ENCODE measurements at regions not wholly inside any gene's neighbourhood (a gene's known extent, or its start where the extent isn't known, plus 50 kb on each side); places are given as distances from the start of the nearest gene placed in this dataset.

DNA sequence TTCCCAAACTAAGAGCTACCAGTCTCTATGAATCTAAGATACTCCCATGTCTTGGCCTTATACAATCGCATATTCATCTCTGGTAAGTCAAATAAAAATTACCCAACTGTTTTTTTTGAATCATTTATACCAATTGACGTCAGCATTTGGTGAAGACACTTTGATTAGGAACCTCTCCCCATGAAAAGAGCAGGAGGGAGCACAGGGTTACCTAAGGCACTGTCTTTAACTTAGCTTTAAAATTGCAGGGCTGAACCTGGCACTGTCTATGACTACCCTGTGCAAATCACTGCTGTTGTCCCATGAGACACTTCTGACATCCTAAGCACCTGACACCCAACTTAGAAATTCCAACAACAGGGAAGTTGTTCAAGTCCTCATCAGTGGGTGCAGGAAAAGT, 586.4 kb downstream of the MAT2B start:
- TF ChIP-seq EZH2 (IDR thresholded peaks at IDR 0.05; ENCODE audit: borderline replicate concordance) = no peak
- TF ChIP-seq, protein P1, sequence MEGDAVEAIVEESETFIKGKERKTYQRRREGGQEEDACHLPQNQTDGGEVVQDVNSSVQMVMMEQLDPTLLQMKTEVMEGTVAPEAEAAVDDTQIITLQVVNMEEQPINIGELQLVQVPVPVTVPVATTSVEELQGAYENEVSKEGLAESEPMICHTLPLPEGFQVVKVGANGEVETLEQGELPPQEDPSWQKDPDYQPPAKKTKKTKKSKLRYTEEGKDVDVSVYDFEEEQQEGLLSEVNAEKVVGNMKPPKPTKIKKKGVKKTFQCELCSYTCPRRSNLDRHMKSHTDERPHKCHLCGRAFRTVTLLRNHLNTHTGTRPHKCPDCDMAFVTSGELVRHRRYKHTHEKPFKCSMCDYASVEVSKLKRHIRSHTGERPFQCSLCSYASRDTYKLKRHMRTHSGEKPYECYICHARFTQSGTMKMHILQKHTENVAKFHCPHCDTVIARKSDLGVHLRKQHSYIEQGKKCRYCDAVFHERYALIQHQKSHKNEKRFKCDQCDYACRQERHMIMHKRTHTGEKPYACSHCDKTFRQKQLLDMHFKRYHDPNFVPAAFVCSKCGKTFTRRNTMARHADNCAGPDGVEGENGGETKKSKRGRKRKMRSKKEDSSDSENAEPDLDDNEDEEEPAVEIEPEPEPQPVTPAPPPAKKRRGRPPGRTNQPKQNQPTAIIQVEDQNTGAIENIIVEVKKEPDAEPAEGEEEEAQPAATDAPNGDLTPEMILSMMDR (IDR thresholded peaks at IDR 0.05; ENCODE audit: poor library complexity) = no peak

Data from hepatocyte (in vitro differentiated cells).